HCT116 (cell line): ENCODE measurements at regions not wholly inside any gene's neighbourhood (a gene's known extent, or its start where the extent isn't known, plus 50 kb on each side); places are given as distances from the start of the nearest gene placed in this dataset.

ENCODE experiments used
- ATAC-seq: fragments of 200-7000 bp; cut with Tn5 transposase; 2 replicates; pipeline ENCODE4 v1.9.1; 2020; ENCODE audit warnings: mild to moderate bottlenecking, moderate library complexity
- BruUV-seq: library from RNA; stranded (reverse); fragments of 400-500 nt; replicated peaks from 2 replicates; lab custom pipeline; 2021; lab: Mats Ljungman, UMichigan
- CTCF ChIA-PET: fragments of 300-600 bp; sonication (Branson Sonifier 250); formaldehyde crosslinking; loops from one replicate; lab custom pipeline; 2021; ENCODE audit warnings: antibody characterized with exemption; lab: Charles Lee
- POLR2A ChIA-PET: fragments of 300-600, 350-600 bp; sonication (Branson Sonifier 250); formaldehyde crosslinking; loops from one replicate; lab custom pipeline; 2021; ENCODE audit warnings: antibody characterized with exemption; lab: Charles Lee
- RAD21 ChIA-PET, 2 experiments: fragments of 300-600 bp; sonication (Branson Sonifier 250); formaldehyde crosslinking; loops; one replicate each; lab custom pipeline; 2023; ENCODE audit warnings: low total read pairs in 2 of 2; ENCODE audit not compliant: uncharacterized antibody in 2 of 2, unreplicated experiment in 2 of 2, low non-redundant PET in 1 of 2; lab: Charles Lee
- DNase-seq: peaks from one replicate; pipeline ENCODE4 v3.0.0-alpha.2; 2010; ENCODE audit warnings: low read depth, low spot score
- H2AFZ ChIP-seq: fragments of 200-600 bp; shearing (Covaris generic), sonication (generic); 2 replicates; pipeline ENCODE4 v1.6.1; 2017; ENCODE audit warnings: low read depth, mixed run types, mixed read lengths, antibody characterized with exemption, low read length; ENCODE audit not compliant: poor library complexity, severe bottlenecking
- H3K27ac ChIP-seq: 2 replicates; pipeline ENCODE4 v1.5.1; 2012; ENCODE audit warnings: low read depth, low read length
- H3K27me3 ChIP-seq: fragments of 200-600 bp; sonication (generic); 2 replicates; pipeline ENCODE4 v1.6.1; 2016; ENCODE audit warnings: mixed run types, low read length, mixed read lengths; ENCODE audit not compliant: insufficient read depth
- H3K36me3 ChIP-seq, 2 experiments: fragments of 200-500 bp in 1 of 2; fragments of 200-600 bp in 1 of 2; sonication (Bioruptor generic) in 1 of 2; sonication (generic) in 1 of 2; 2 replicates each; pipeline versions ENCODE4 v1.5.1 to v1.6.1; 2014 to 2016; ENCODE audit warnings: low read length in 2 of 2, inconsistent platforms in 1 of 2, mixed read lengths in 1 of 2, mixed run types in 1 of 2; ENCODE audit not compliant: insufficient read depth in 2 of 2, control insufficient read depth in 1 of 2
- H3K4me1 ChIP-seq, 2 experiments: fragments of 200-600 bp in 1 of 2; sonication (generic) in 1 of 2; 2 replicates each; pipeline versions ENCODE4 v1.5.1 to v1.6.1; 2012 to 2017; ENCODE audit warnings: low read length in 2 of 2, inconsistent platforms in 1 of 2, mild to moderate bottlenecking in 1 of 2, mixed read lengths in 1 of 2, mixed run types in 1 of 2, moderate library complexity in 1 of 2; ENCODE audit not compliant: insufficient read depth in 2 of 2, control insufficient read depth in 1 of 2
- H3K4me2 ChIP-seq: fragments of 200-600 bp; sonication (generic); 2 replicates; pipeline ENCODE4 v1.6.1; 2017; ENCODE audit warnings: mixed run types, low read length, mixed read lengths
- H3K4me3 ChIP-seq, 2 experiments: fragments of 200-600 bp in 1 of 2; sonication (generic) in 1 of 2; replicated peaks in 1 of 2; 2 replicates each; pipeline ENCODE4 v1.5.1; 2011 to 2016; ENCODE audit warnings: low read length in 2 of 2, control low read depth in 1 of 2, low read depth in 1 of 2, mild to moderate bottlenecking in 1 of 2, mixed read lengths in 1 of 2, mixed run types in 1 of 2
- H3K79me2 ChIP-seq: fragments of 200-600 bp; sonication (generic); 2 replicates; pipeline ENCODE4 v1.6.1; 2017; ENCODE audit warnings: mild to moderate bottlenecking, mixed run types, low read length, moderate library complexity, mixed read lengths; ENCODE audit not compliant: insufficient read depth
- H3K9ac ChIP-seq: fragments of 200-600 bp; sonication (generic); 2 replicates; pipeline ENCODE4 v1.6.1; 2016; ENCODE audit warnings: low read length, mixed read lengths
- H3K9me2 ChIP-seq: fragments of 200-600 bp; sonication (generic), shearing (Covaris generic); 2 replicates; pipeline ENCODE4 v1.6.1; 2017; ENCODE audit warnings: mixed run types, mild to moderate bottlenecking, moderate library complexity; ENCODE audit not compliant: insufficient read depth
- H3K9me3 ChIP-seq, 2 experiments: fragments of 200-500 bp in 1 of 2; fragments of 200-600 bp in 1 of 2; sonication (Bioruptor generic) in 1 of 2; sonication (generic) in 1 of 2; 2 replicates each; pipeline ENCODE4 v1.6.1; 2014 to 2017; ENCODE audit warnings: low read length in 2 of 2, mixed read lengths in 2 of 2, inconsistent platforms in 1 of 2, low read depth in 1 of 2, mild to moderate bottlenecking in 1 of 2, mixed run types in 1 of 2, moderate library complexity in 1 of 2; ENCODE audit not compliant: control insufficient read depth in 1 of 2, insufficient read depth in 1 of 2
- H4K20me1 ChIP-seq: fragments of 200-600 bp; sonication (generic), shearing (Covaris generic); 2 replicates; pipeline ENCODE4 v1.6.1; 2017; ENCODE audit warnings: mixed run types, mild to moderate bottlenecking, moderate library complexity; ENCODE audit not compliant: insufficient read depth
- CBX3 ChIP-seq: IDR thresholded peaks from 2 replicates; pipeline ENCODE4 v1.6.1; 2012; ENCODE audit warnings: low read depth
- EGR1 ChIP-seq: IDR thresholded peaks from 2 replicates; pipeline ENCODE4 v1.6.1; 2012; ENCODE audit warnings: low read depth
- EZH2phosphoT487 ChIP-seq: fragments of 200-600 bp; IDR thresholded peaks from 2 replicates; pipeline ENCODE4 v1.6.1; 2018; ENCODE audit warnings: antibody characterized with exemption, borderline replicate concordance
- FOSL1 ChIP-seq: IDR thresholded peaks from 2 replicates; pipeline ENCODE4 v1.6.1; 2012; ENCODE audit warnings: low read depth
- MAX ChIP-seq: IDR thresholded peaks from 2 replicates; pipeline ENCODE4 v1.6.1; 2012
- POLR2A ChIP-seq: IDR thresholded peaks from 2 replicates; pipeline ENCODE4 v1.7.0; 2011; ENCODE audit warnings: borderline replicate concordance; ENCODE audit not compliant: insufficient read depth, insufficient read length; ENCODE audit errors: extremely low read depth
- POLR2AphosphoS5 ChIP-seq: IDR thresholded peaks from 2 replicates; pipeline ENCODE4 v1.6.1; 2011; ENCODE audit warnings: mild to moderate bottlenecking, low read depth, low read length, moderate library complexity
- RAD21 ChIP-seq: IDR thresholded peaks from 2 replicates; pipeline ENCODE4 v1.6.1; 2012; ENCODE audit warnings: low read depth, mild to moderate bottlenecking
- SIN3A ChIP-seq: IDR thresholded peaks from 2 replicates; pipeline ENCODE4 v1.6.1; 2012; ENCODE audit warnings: low read depth
- SRF ChIP-seq: IDR thresholded peaks from 2 replicates; pipeline ENCODE4 v1.6.1; 2012; ENCODE audit warnings: low read depth
- TCF7L2 ChIP-seq: IDR thresholded peaks from 2 replicates; pipeline ENCODE4 v1.7.0; 2011; ENCODE audit warnings: borderline replicate concordance, inconsistent platforms; ENCODE audit not compliant: insufficient read depth, insufficient read length; ENCODE audit errors: extremely low read depth
- YY1 ChIP-seq: IDR thresholded peaks from 2 replicates; pipeline ENCODE4 v1.6.1; 2011; ENCODE audit warnings: low read length, low read depth, moderate library complexity, mild to moderate bottlenecking; ENCODE audit not compliant: insufficient replicate concordance; ENCODE audit errors: extremely low read depth
- ZFX ChIP-seq: fragments of 450-650 bp; IDR thresholded peaks from 2 replicates; pipeline ENCODE4 v1.6.1; 2017
- ZNF274 ChIP-seq: fragments of 200-500 bp; sonication (Bioruptor generic); IDR thresholded peaks from 2 replicates; pipeline ENCODE4 v1.6.1; 2014; ENCODE audit warnings: mild to moderate bottlenecking, low read depth, low read length, inconsistent platforms
- intact Hi-C: fragments of 100-400 bp; cut with micrococcal nuclease; formaldehyde crosslinking; loops from 2 replicates; pipeline ENCODE4 v1.10.0; 2022
- TF ChIP-seq, protein P1 (sequence below): IDR thresholded peaks from 2 replicates; pipeline ENCODE4 v1.6.1; 2011; ENCODE audit warnings: mild to moderate bottlenecking, low read length, moderate library complexity; ENCODE audit not compliant: insufficient replicate concordance; ENCODE audit errors: extremely low read depth
- TF ChIP-seq, protein P2 (sequence below): IDR thresholded peaks from 2 replicates; pipeline ENCODE4 v1.6.1; 2012; ENCODE audit warnings: low read depth

DNA sequence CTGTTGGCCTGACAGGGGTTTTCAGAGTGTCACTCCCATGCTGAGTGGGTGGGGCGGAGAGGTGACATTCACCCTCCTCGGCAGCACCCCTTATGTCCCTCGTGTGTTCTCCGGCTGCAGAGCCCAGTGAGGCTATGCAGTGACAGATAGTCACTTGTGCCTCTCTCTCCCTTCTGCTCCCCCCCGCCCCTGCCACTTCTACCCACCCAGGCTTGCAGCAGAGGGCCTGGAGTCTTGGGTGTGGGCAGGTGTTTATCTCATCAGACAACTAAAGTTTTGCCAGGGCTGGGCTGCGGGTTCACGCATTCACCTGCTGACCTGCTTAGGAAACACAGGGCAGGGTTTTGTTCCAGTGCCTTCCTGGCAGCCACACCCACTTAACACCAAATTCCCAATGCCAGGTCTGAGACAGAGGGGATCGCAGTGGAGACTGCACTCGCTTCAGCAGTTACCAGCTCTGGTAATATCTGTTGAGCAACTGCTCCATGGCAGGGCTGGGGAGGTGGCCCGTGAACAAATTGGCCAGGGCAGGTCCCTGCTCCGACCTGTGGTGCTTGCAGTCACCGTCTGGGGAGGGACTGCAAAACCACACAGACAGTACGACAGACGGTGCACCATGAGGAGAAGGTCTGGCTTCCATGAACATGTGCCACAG, 50.5 kb upstream of the ADA2 start (continued):
- TF ChIP-seq, protein P1, sequence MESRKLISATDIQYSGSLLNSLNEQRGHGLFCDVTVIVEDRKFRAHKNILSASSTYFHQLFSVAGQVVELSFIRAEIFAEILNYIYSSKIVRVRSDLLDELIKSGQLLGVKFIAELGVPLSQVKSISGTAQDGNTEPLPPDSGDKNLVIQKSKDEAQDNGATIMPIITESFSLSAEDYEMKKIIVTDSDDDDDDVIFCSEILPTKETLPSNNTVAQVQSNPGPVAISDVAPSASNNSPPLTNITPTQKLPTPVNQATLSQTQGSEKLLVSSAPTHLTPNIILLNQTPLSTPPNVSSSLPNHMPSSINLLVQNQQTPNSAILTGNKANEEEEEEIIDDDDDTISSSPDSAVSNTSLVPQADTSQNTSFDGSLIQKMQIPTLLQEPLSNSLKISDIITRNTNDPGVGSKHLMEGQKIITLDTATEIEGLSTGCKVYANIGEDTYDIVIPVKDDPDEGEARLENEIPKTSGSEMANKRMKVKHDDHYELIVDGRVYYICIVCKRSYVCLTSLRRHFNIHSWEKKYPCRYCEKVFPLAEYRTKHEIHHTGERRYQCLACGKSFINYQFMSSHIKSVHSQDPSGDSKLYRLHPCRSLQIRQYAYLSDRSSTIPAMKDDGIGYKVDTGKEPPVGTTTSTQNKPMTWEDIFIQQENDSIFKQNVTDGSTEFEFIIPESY = no peak
- no peak for TF ChIP-seq POLR2A
- TF ChIP-seq SRF = no peak
- no peak for TF ChIP-seq EGR1
- no peak for TF ChIP-seq FOSL1
- no peak for TF ChIP-seq RAD21
- no peak for TF ChIP-seq CBX3
- TF ChIP-seq ZNF274 = no peak
- TF ChIP-seq POLR2AphosphoS5 = no peak
- TF ChIP-seq MAX = no peak

DNA sequence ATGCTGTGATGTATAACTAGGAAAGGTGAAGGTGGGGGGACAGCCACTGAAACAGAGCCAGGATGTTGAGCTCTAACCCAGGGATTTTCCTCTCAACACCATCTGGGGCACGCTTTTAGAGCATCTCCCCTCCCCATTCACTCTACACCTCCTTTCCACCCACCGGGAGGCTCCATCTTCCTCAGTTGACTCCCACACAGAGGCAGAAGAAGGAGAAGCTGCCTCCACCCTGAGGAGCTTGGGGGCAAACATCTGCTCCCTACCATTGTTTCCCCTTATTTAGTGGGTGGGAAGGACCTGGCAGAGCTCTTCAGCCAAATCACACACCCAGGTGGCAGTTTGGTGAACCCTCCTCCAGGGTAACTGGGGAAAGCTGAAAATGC, 50.0 kb upstream of the ADA2 start:
- no peaks in the 10 kb centered on the region for H3K27me3 ChIP-seq
- ChIA-PET POLR2A (no interaction called here), CTCF (interaction anchor here (0.6 to 1.4 kb wide), 5 partner anchors 21 to 232 kb away, joined by 3 to 5 read pairs (median 5); no protein-coding TSS in a partner anchor), RAD21 (no interaction called here)
- ATAC-seq = no peak
- no peaks in the 10 kb centered on the region for H4K20me1 ChIP-seq
- H3K79me2 ChIP-seq = no peaks in the 10 kb centered on the region
- H3K4me1 ChIP-seq = peaks cover 4 to 7% of the 10 kb centered on the region in 2 experiments; a peak in 2 of 4 replicates
- no peak overlapping the region for H2AFZ ChIP-seq
- H3K27ac ChIP-seq = no peak overlapping the region
- no peak overlapping the region for H3K4me2 ChIP-seq
- no peak overlapping the region for H3K4me3 ChIP-seq
- intact Hi-C loops = no loop called here
- no peak overlapping the region for H3K9ac ChIP-seq
- no peaks in the 10 kb centered on the region for H3K9me3 ChIP-seq
- BruUV-seq = no TSS peak
- no peak for DNase-seq
- no peaks in the 10 kb centered on the region for H3K36me3 ChIP-seq
- H3K9me2 ChIP-seq = no peaks in the 10 kb centered on the region
- no peak for TF ChIP-seq YY1
- TF ChIP-seq MAX = no peak
- TF ChIP-seq ZFX = no peak
- no peak for TF ChIP-seq ZNF274
- TF ChIP-seq RAD21 = no peak
- TF ChIP-seq TCF7L2 = no peak
- no peak for TF ChIP-seq POLR2AphosphoS5
- no peak for TF ChIP-seq SRF
- no peak for TF ChIP-seq SIN3A
- TF ChIP-seq CBX3 = no peak
- TF ChIP-seq POLR2A = no peak
- TF ChIP-seq, protein P2, sequence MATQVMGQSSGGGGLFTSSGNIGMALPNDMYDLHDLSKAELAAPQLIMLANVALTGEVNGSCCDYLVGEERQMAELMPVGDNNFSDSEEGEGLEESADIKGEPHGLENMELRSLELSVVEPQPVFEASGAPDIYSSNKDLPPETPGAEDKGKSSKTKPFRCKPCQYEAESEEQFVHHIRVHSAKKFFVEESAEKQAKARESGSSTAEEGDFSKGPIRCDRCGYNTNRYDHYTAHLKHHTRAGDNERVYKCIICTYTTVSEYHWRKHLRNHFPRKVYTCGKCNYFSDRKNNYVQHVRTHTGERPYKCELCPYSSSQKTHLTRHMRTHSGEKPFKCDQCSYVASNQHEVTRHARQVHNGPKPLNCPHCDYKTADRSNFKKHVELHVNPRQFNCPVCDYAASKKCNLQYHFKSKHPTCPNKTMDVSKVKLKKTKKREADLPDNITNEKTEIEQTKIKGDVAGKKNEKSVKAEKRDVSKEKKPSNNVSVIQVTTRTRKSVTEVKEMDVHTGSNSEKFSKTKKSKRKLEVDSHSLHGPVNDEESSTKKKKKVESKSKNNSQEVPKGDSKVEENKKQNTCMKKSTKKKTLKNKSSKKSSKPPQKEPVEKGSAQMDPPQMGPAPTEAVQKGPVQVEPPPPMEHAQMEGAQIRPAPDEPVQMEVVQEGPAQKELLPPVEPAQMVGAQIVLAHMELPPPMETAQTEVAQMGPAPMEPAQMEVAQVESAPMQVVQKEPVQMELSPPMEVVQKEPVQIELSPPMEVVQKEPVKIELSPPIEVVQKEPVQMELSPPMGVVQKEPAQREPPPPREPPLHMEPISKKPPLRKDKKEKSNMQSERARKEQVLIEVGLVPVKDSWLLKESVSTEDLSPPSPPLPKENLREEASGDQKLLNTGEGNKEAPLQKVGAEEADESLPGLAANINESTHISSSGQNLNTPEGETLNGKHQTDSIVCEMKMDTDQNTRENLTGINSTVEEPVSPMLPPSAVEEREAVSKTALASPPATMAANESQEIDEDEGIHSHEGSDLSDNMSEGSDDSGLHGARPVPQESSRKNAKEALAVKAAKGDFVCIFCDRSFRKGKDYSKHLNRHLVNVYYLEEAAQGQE = no peak
- no peak for TF ChIP-seq EZH2phosphoT487
